GM21737 (cell line): ENCODE measurements at regions not wholly inside any gene's neighbourhood (a gene's known extent, or its start where the extent isn't known, plus 50 kb on each side); places are given as distances from the start of the nearest gene placed in this dataset.

Experiments
- ATAC-seq: cut with Tn5 transposase; IDR thresholded peaks from one replicate; pipeline ENCODE4 v1.9.1; 2021; ENCODE audit warnings: mild to moderate bottlenecking, moderate library complexity; ENCODE audit not compliant: unreplicated experiment

- no peak for ATAC-seq
Measured at GRCh38 chr7:18081617-18082016, 54.0 kb upstream of the PRPS1L1 start.

DNA sequence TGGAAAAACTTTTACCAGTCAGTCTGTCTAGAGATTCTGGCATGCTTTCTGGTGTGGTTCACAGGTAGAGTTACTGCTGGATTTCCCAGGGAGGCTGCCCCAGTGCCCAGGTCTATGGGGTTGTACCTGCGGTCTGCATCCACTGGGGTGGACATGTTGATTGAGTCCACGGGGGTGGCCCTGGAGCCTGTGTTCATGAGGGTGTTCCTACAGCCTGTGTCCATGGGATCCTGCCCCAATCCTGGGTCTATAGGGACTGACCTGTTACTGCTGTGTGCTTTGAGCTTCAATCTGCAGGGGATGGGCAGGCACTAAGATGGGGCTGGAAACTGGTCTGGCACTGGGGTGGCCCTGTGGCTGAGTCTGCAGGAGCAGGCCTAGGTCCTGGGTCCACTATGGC is 54.5 kb upstream of the PRPS1L1 start:
- no peak for ATAC-seq

GRCh38 chr7:18086165-18087025 is 58.7 kb upstream of the PRPS1L1 start:
- no peak for ATAC-seq

DNA sequence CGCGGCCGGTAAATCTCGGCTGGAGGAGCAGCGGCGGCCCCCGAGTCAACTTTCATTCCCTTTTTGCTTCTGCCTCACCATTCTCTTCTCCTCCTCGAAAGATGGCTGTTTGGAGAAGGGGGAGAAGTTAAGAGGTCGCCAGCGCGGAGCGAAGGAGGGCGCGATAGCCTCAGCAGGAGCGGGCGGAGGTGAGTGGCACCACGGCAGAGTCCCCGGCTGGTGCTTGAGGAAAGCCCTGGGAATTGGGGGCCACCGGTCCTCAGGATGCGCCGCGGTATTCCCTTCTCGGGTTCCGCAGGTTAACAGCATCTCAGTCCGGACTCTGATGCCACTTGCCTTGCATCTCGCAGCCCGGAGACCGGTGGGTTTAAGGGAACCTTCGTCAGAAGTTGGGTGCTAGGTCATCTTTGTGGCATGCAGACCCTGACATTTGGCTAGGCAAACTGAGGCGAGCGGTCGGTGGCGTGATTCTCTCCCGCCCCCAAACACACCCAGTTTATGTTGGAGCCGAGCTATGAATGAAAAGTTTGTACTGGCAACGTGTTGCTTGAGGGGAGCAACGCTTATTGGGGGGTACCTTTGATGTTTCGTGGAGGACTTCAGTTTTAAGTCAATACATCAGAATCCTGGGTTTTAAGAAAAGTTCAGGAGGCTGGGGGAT is 59.5 kb upstream of the PRPS1L1 start:
- no peak for ATAC-seq

DNA sequence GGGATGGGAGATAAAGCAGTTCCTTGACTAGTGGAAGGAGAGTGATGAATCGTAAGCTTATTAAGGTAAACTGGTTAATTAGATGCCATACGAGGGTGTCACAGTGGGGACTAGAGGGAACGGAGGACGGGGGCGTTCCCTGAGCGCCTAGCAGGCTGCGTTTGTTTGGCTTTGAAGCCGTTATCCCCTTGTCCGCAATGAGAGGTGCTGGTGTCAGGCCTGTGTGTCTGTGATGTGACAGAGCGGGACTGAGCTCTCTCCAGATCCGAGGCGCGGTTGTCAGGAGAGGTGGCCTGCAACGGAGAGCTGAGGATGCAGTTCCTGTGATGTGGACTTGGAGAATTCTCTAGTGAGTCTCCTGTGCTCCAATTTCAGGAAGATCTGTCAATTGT is 60.0 kb upstream of the PRPS1L1 start:
- no peak for ATAC-seq

DNA sequence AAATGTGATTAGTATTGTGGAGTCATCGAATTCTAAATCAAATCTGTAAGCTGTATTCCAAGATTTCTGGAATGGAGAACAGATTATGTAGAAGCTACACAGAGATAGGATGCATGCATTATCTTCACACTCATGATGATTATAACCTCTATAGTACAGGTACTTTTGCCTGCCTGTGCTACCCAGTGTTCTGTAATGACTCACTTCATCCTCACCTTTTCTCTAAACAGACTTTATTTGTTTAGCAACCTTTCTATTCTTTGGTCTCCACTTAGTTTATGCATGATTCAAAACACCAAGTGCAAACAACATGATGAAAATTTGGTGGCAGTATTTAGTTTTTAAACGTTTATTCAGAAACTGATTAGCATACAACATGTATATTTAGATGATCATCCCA is 68.4 kb upstream of the PRPS1L1 start:
- no peak for ATAC-seq

DNA sequence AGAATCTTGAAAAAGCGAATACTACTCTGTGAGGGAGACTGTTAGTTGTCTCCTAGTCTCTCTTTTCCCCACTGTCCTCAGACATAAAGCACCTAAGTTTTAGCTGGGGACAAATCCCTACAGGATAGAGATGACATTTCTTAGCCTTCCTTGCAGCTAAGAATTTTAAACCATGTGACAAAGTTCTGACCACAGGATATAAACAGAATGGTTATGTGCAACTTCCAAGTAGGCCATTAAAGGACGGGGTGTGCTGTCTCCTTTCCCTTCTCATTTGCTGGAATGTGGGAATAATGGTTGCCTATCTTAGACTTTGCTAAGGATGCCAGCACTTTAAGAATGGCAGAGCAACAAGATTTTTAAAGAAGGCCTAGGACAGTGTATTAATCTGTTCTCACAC is 74.9 kb upstream of the PRPS1L1 start:
- no peak for ATAC-seq

GRCh38 chr7:18103436-18104218 is 76.0 kb upstream of the PRPS1L1 start:
- no peak for ATAC-seq

GRCh38 chr7:18109762-18110161 is 82.1 kb upstream of the PRPS1L1 start:
- ATAC-seq: no peak

- ATAC-seq: no peak
Measured at GRCh38 chr7:18116661-18117060, 89.0 kb upstream of the PRPS1L1 start.

- no peak for ATAC-seq
Measured at GRCh38 chr7:18117482-18117881, 89.8 kb upstream of the PRPS1L1 start.

DNA sequence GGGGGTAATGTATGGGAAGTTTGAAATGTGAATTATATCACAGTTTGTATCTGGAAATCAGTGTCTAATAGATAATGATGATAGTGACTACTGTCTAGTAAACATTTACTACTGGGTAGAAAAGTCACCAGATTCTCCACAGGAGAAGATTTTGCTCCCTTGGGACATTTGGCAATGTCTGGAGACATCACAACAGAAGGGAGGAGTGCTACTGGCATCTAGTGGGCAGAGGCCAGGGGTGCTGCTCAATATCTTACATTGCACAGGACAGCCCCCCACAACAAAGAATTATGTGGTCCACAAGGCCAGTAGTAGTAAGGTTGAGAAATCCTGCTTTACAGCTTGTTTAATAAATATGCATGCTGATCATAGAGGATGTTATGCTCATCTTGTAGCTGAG is 92.3 kb upstream of the PRPS1L1 start:
- no peak for ATAC-seq

DNA sequence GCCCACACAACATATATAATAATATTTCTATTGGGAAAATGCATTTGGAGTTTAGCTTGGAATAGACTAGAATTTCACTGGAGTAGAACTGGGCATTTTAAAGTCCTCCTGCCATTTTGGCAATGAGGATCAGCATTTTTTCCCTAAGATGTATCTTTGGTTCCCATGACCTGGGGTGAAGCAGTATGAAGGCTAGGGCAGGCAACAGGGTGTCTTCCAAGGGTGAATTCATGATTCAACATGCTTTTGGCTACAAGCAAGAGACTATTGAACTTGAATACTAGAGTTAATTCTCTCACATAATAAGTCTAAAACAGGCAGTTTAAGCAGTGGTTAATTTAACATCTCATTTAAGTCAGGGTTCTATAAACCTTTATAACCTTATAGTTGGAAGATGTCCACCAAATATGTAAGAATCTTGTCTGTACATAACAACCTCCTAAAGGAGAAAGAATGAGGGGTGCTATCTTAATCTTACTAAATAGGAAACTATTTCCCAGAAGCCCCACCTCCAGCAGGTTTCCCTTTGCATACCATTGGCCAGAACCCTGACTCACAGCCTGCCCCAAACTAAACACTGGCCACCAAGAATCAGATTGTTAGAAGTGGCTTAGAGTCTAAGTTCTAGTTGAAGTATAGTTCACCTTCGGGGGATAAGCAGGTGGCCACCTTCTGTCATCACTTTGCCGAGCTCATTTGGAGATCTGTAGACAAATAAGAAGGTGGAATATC is 96.0 kb upstream of the PRPS1L1 start:
- no peak for ATAC-seq

GRCh38 chr7:18125476-18125875 is 97.8 kb upstream of the PRPS1L1 start:
- ATAC-seq: no peak

DNA sequence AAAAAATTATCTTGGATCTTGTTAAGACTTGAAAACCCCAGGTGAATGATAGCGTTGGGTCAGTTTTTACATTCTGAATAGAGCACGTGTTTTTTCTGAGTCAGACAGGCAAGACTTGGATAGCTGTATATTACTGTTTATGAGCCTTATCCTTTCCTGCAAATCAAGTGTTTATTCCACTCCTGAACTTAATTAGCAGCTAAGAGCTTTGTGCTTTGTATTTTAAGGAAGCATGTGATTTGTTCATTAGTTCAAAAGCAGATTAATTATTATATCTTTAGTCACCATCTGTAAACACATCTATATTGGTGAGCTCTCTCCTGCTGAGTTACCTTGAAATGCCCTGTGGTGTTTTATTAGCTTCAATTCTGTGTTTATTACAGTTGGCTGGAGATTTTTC is 98.6 kb upstream of the PRPS1L1 start:
- no peak for ATAC-seq

DNA sequence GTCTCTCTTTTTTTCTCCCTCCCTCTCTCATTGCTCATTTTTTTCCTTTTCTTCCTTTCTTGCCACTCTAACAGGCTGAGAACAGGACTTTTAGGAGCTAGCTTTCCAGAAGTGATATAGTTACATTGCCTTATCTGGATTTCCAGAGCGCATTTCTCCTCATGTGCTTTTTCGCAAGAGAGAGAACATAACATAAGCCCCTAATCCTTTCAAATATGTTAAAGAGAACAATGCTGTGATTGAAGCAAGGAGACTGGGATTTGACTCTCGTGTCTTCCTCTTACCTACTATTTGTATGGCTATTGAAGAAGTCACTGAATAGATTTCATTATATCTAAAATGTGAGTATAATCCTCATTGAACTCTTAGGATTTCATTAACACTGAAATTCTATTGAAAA is 101.2 kb upstream of the PRPS1L1 start:
- ATAC-seq: no peak

GRCh38 chr7:18132811-18133210 is 105.2 kb upstream of the PRPS1L1 start:
- no peak for ATAC-seq

DNA sequence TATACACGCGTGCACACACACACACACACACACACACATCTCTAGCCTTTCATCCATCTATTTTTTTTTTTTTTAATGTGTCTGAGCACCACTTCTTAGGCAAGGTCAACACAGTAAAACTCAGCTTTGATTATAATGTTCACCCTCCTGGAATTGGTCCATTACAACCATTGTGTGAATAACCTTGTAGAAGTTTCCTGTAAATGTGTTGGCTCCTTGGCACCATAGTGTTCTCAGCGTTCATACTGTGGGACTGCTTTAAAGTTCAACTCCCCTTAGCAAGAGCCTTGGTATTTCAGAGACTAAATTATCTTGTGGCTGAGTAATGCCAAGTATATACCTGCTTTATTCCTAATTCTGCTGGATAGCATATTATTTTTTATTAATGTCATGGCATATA is 106.3 kb upstream of the PRPS1L1 start:
- ATAC-seq: no peak

DNA sequence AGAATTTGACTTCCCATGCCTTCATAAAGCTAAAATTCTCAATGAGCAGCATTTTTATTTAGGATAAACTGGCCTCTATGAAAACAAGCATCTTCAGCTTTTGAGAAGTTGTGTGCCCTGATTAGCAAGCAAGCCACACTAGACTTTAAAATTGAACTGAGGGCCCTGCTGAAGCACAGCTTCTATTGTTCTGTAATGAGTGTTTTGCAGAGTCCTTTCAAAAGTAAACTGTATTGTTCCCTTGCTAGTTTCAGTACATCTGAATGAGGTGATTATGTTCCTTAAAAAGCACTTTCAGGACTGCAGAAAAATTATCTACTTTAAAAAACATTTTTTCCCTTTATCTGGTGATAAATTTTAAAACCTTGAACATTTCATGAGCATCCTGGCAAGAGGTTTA is 113.3 kb upstream of the PRPS1L1 start:
- ATAC-seq: no peak

DNA sequence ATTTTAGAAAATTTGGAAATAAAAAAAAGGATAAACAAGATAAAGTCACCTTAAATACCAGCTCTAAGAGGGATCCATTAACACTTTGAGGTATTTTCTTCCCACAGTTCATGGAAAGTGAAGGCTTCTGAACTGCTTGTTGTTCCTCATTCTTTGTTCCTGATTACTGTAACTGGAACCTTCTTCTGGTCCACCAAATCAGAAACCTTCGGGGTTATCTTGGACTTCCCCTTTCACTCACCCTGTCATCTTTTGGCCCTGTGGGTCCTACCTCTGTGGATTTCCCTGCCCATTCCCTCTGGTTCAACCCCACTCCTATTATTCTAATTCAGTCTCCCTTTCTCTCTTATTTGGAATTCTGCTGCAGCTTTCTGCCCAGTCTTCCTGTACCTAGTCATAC is 116.5 kb upstream of the PRPS1L1 start:
- ATAC-seq: no peak

GRCh38 chr7:18145160-18145559 is 117.5 kb upstream of the PRPS1L1 start:
- ATAC-seq: no peak
